ACC112 (cell line): ENCODE measurements at regions not wholly inside any gene's neighbourhood (a gene's known extent, or its start where the extent isn't known, plus 50 kb on each side); places are given as distances from the start of the nearest gene placed in this dataset.

Source experiments
- H2AFZ ChIP-seq: fragments of 200-600 bp; sonication (generic); one replicate; pipeline ENCODE4 v1.6.0; 2017; ENCODE audit warnings: antibody characterized with exemption, low read length; ENCODE audit not compliant: unreplicated experiment
- H3K27ac ChIP-seq: fragments of 200-600 bp; sonication (generic); 2 replicates; pipeline ENCODE4 v1.5.1; 2014; ENCODE audit warnings: low read depth, mild to moderate bottlenecking, antibody characterized with exemption, low read length, moderate library complexity
- H3K27me3 ChIP-seq: fragments of 200-600 bp; sonication (generic); 2 replicates; pipeline ENCODE4 v1.6.1; 2014; ENCODE audit warnings: mild to moderate bottlenecking, antibody characterized with exemption, low read length, moderate library complexity, mixed read lengths; ENCODE audit not compliant: insufficient read depth
- H3K36me3 ChIP-seq: fragments of 200-600 bp; sonication (generic); 2 replicates; pipeline ENCODE4 v1.6.1; 2016; ENCODE audit warnings: mild to moderate bottlenecking, antibody characterized with exemption, low read length, moderate library complexity, mixed read lengths; ENCODE audit not compliant: insufficient read depth
- H3K4me1 ChIP-seq: fragments of 200-600 bp; sonication (generic); one replicate; pipeline ENCODE4 v1.6.1; 2016; ENCODE audit warnings: low read length, mixed read lengths; ENCODE audit not compliant: insufficient read depth, unreplicated experiment, control insufficient read depth
- H3K4me3 ChIP-seq: fragments of 200-600 bp; sonication (generic); 2 replicates; pipeline ENCODE4 v1.5.1; 2014; ENCODE audit warnings: mild to moderate bottlenecking, low read depth, low read length
- H3K79me2 ChIP-seq: fragments of 200-600 bp; sonication (generic); one replicate; pipeline ENCODE4 v1.6.0; 2016; ENCODE audit warnings: low read length; ENCODE audit not compliant: control insufficient read depth, unreplicated experiment, insufficient read depth

GRCh38 chr13:99662678-99663077, 161.4 kb downstream of the TM9SF2 start:
- Histone ChIP-seq H3K27ac (no peak overlapping the region), H3K79me2 (no peaks in the 10 kb centered on the region), H3K4me3 (no peak overlapping the region), H2AFZ (no peak overlapping the region), H3K36me3 (no peaks in the 10 kb centered on the region), H3K4me1 (peaks cover under 1% of the 10 kb centered on the region), H3K27me3 (no peaks in the 10 kb centered on the region)

- no peak overlapping the region for H3K4me3 ChIP-seq
These were observed 160.5 kb downstream of the TM9SF2 start for GRCh38 chr13:99661791-99662190.

GRCh38 chr13:99659866-99660554, 158.7 kb downstream of the TM9SF2 start:
- no peaks in the 10 kb centered on the region for H3K27me3 ChIP-seq
- H3K4me3 ChIP-seq: no peak overlapping the region
- H3K27ac ChIP-seq: no peak overlapping the region
- peaks cover 18% of the 10 kb centered on the region for H3K4me1 ChIP-seq
- H3K36me3 ChIP-seq: no peaks in the 10 kb centered on the region
- H3K79me2 ChIP-seq: no peaks in the 10 kb centered on the region
- no peak overlapping the region for H2AFZ ChIP-seq

More at GRCh38 chr13:99661791-99662190, 160.5 kb downstream of the TM9SF2 start:
- Histone ChIP-seq H3K36me3 (no peaks in the 10 kb centered on the region), H2AFZ (no peak overlapping the region), H3K27ac (no peak overlapping the region), H3K79me2 (no peaks in the 10 kb centered on the region), H3K27me3 (no peaks in the 10 kb centered on the region), H3K4me1 (peaks cover 10% of the 10 kb centered on the region)

GRCh38 chr13:99659226-99659625, 158.0 kb downstream of the TM9SF2 start:
- Histone ChIP-seq H3K27me3 (no peaks in the 10 kb centered on the region), H3K79me2 (no peaks in the 10 kb centered on the region), H3K36me3 (no peaks in the 10 kb centered on the region), H3K4me1 (peaks cover 18% of the 10 kb centered on the region), H3K4me3 (no peak overlapping the region), H2AFZ (no peak overlapping the region), H3K27ac (no peak overlapping the region)

- Histone ChIP-seq H3K4me3 (peak overlapping the region; percentile 78), H3K27me3 (no peaks in the 10 kb centered on the region), H3K4me1 (peaks cover 18% of the 10 kb centered on the region), H3K36me3 (no peaks in the 10 kb centered on the region), H3K79me2 (no peaks in the 10 kb centered on the region), H2AFZ (peak overlapping the region; percentile 89), H3K27ac (no peak overlapping the region)
These were observed 157.2 kb downstream of the TM9SF2 start for GRCh38 chr13:99658261-99658991.

GRCh38 chr13:99657848-99658260, 156.6 kb downstream of the TM9SF2 start:
- Histone ChIP-seq H3K4me3 (peak overlapping the region; percentile 78), H3K4me1 (peaks cover 18% of the 10 kb centered on the region), H3K36me3 (no peaks in the 10 kb centered on the region), H3K27ac (no peak overlapping the region), H3K79me2 (no peaks in the 10 kb centered on the region), H3K27me3 (no peaks in the 10 kb centered on the region), H2AFZ (peak overlapping the region; percentile 89)

GRCh38 chr13:99656844-99657381, 155.6 kb downstream of the TM9SF2 start:
- H3K36me3 ChIP-seq: no peaks in the 10 kb centered on the region
- no peak overlapping the region for H3K4me3 ChIP-seq
- H3K79me2 ChIP-seq: no peaks in the 10 kb centered on the region
- H3K27ac ChIP-seq: no peak overlapping the region
- peaks cover 18% of the 10 kb centered on the region for H3K4me1 ChIP-seq
- H2AFZ ChIP-seq: no peak overlapping the region
- no peaks in the 10 kb centered on the region for H3K27me3 ChIP-seq

- peak overlapping the region; percentile 82 for H3K27ac ChIP-seq
These were observed 154.9 kb downstream of the TM9SF2 start for GRCh38 chr13:99656092-99656745.

GRCh38 chr13:99655351-99656091, 154.2 kb downstream of the TM9SF2 start:
- Histone ChIP-seq H3K36me3 (no peaks in the 10 kb centered on the region), H3K4me3 (peak overlapping the region; percentile 45), H3K4me1 (peaks cover 18% of the 10 kb centered on the region), H3K27ac (peak overlapping the region; percentile 82), H3K27me3 (no peaks in the 10 kb centered on the region), H3K79me2 (no peaks in the 10 kb centered on the region), H2AFZ (peak overlapping the region; percentile 79)

More at GRCh38 chr13:99656092-99656745, 154.9 kb downstream of the TM9SF2 start:
- Histone ChIP-seq H3K27me3 (no peaks in the 10 kb centered on the region), H3K4me3 (peak overlapping the region; percentile 45), H2AFZ (peak overlapping the region; percentile 79), H3K4me1 (peaks cover 18% of the 10 kb centered on the region), H3K36me3 (no peaks in the 10 kb centered on the region), H3K79me2 (no peaks in the 10 kb centered on the region)

- no peak overlapping the region for H3K4me3 ChIP-seq
- H3K27me3 ChIP-seq: no peaks in the 10 kb centered on the region
- no peaks in the 10 kb centered on the region for H3K79me2 ChIP-seq
- no peaks in the 10 kb centered on the region for H3K36me3 ChIP-seq
- H3K27ac ChIP-seq: no peak overlapping the region
- H2AFZ ChIP-seq: no peak overlapping the region
- H3K4me1 ChIP-seq: peaks cover 18% of the 10 kb centered on the region
These were observed 152.8 kb downstream of the TM9SF2 start for GRCh38 chr13:99654076-99654475.
